OCI-LY7 (cell line): ENCODE measurements at regions not wholly inside any gene's neighbourhood (a gene's known extent, or its start where the extent isn't known, plus 50 kb on each side); places are given as distances from the start of the nearest gene placed in this dataset.

Source experiments
- BruUV-seq: library from RNA; stranded (reverse); fragments of 400-500 nt; replicated peaks from 2 replicates; lab custom pipeline; 2021; lab: Mats Ljungman, UMichigan
- CTCF ChIA-PET: fragments of 300-600 bp; sonication (Branson Sonifier 250); formaldehyde crosslinking; loops from one replicate; lab custom pipeline; 2022; ENCODE audit warnings: antibody characterized with exemption; ENCODE audit not compliant: unreplicated experiment; lab: Charles Lee
- POLR2A ChIA-PET: fragments of 300-600 bp; sonication (Branson Sonifier 250); formaldehyde crosslinking; loops from one replicate; lab custom pipeline; 2022; ENCODE audit warnings: antibody characterized with exemption; lab: Charles Lee
- DNase-seq: peaks from one replicate; pipeline ENCODE4 v3.0.0-alpha.2; 2015; ENCODE audit warnings: low spot score
- H2AFZ ChIP-seq: fragments of 200-600 bp; sonication (generic), shearing (Covaris generic); 2 replicates; pipeline ENCODE4 v1.6.1; 2014; ENCODE audit warnings: mild to moderate bottlenecking, antibody characterized with exemption, low read length, moderate library complexity
- H3K27ac ChIP-seq: fragments of 200-600 bp; sonication (generic); 2 replicates; pipeline ENCODE4 v1.5.1; 2014; ENCODE audit warnings: mixed run types, low read depth, mild to moderate bottlenecking, moderate library complexity, low read length, inconsistent platforms; ENCODE audit not compliant: poor library complexity, severe bottlenecking
- H3K36me3 ChIP-seq: fragments of 200-600 bp; sonication (generic); 2 replicates; pipeline ENCODE4 v1.6.1; 2014; ENCODE audit warnings: mild to moderate bottlenecking, antibody characterized with exemption, low read length, moderate library complexity, mixed read lengths; ENCODE audit not compliant: insufficient read depth
- H3K4me1 ChIP-seq: fragments of 200-600 bp; sonication (generic); 2 replicates; pipeline ENCODE4 v1.5.1; 2014; ENCODE audit warnings: mild to moderate bottlenecking, low read length; ENCODE audit not compliant: insufficient read depth, poor library complexity, severe bottlenecking
- H3K4me2 ChIP-seq: fragments of 200-600 bp; sonication (generic); 2 replicates; pipeline ENCODE4 v1.6.1; 2014; ENCODE audit warnings: mild to moderate bottlenecking, low read length
- H3K4me3 ChIP-seq: fragments of 200-600 bp; sonication (generic); 2 replicates; pipeline ENCODE4 v1.5.1; 2014; ENCODE audit warnings: mild to moderate bottlenecking, low read depth, low read length; ENCODE audit not compliant: poor library complexity, severe bottlenecking
- H3K79me2 ChIP-seq: fragments of 200-600 bp; sonication (generic); 2 replicates; pipeline ENCODE4 v1.6.1; 2016; ENCODE audit warnings: low read depth, mild to moderate bottlenecking, low read length, moderate library complexity, mixed read lengths; ENCODE audit not compliant: insufficient read depth
- H3K9me2 ChIP-seq: fragments of 200-600 bp; sonication (generic); 2 replicates; pipeline ENCODE4 v1.6.1; 2016; ENCODE audit warnings: mild to moderate bottlenecking, low read length, mixed read lengths; ENCODE audit not compliant: insufficient read depth
- H3K9me3 ChIP-seq: fragments of 200-600 bp; sonication (generic); 2 replicates; pipeline ENCODE4 v1.6.1; 2014; ENCODE audit warnings: mild to moderate bottlenecking, mixed run types, low read length, mixed read lengths
- H4K20me1 ChIP-seq: fragments of 200-600 bp; sonication (generic); 2 replicates; pipeline ENCODE4 v1.6.1; 2014; ENCODE audit warnings: mild to moderate bottlenecking, antibody characterized with exemption, low read length, moderate library complexity, mixed read lengths; ENCODE audit not compliant: insufficient read depth
- EZH2phosphoT487 ChIP-seq: fragments of 200-600 bp; sonication (generic); IDR thresholded peaks from 2 replicates; pipeline ENCODE4 v1.6.1; 2018; ENCODE audit warnings: low read depth, borderline replicate concordance, mild to moderate bottlenecking, mixed run types, antibody characterized with exemption, low read length, moderate library complexity, mixed read lengths
- intact Hi-C: fragments of 100-400 bp; cut with micrococcal nuclease; formaldehyde crosslinking; loops from one replicate; pipeline ENCODE4 v1.10.0; 2022; ENCODE audit not compliant: unreplicated experiment
- TF ChIP-seq, protein P1 (sequence below): fragments of 200-600 bp; sonication (generic); conservative IDR thresholded peaks from 2 replicates; pipeline ENCODE4 v1.5.1; 2014; ENCODE audit warnings: mild to moderate bottlenecking, antibody characterized with exemption, low read length, moderate library complexity, mixed read lengths

DNA sequence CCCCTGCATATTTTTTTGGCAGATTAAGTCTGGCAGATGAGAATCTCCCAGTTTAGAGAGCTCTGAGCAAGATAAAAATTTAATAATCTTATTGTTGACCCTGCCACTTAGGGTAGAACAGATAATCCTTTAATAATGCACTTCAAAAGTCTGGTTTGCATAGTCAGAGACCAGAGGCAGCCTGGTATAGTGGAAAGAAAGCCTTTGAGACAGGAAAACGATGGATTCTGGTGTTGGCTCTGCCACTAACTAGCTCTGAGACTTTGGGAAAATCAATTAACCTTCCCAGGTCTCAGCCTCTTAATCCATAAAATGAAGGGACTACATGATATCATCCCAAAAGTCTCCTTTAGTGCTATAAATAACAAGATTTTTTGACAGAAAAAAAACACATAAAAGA is 824.5 kb downstream of the STIM2 start:
- ChIA-PET CTCF (interaction anchor here (0.6 kb wide), 1 partner anchor 430 kb away, joined by 3 read pairs; no protein-coding TSS in a partner anchor), POLR2A (no interaction called here)
- Histone ChIP-seq H3K9me2 (no peaks in the 10 kb centered on the region), H3K4me1 (no peaks in the 10 kb centered on the region), H2AFZ (no peak overlapping the region), H3K27ac (no peak overlapping the region), H3K4me2 (no peak overlapping the region), H4K20me1 (no peaks in the 10 kb centered on the region), H3K4me3 (no peak overlapping the region), H3K79me2 (no peaks in the 10 kb centered on the region), H3K9me3 (no peaks in the 10 kb centered on the region), H3K36me3 (no peaks in the 10 kb centered on the region)
- intact Hi-C loops, result no loop called here
- no peak for DNase-seq
- TF ChIP-seq EZH2phosphoT487, result no peak
- TF ChIP-seq, protein P1, sequence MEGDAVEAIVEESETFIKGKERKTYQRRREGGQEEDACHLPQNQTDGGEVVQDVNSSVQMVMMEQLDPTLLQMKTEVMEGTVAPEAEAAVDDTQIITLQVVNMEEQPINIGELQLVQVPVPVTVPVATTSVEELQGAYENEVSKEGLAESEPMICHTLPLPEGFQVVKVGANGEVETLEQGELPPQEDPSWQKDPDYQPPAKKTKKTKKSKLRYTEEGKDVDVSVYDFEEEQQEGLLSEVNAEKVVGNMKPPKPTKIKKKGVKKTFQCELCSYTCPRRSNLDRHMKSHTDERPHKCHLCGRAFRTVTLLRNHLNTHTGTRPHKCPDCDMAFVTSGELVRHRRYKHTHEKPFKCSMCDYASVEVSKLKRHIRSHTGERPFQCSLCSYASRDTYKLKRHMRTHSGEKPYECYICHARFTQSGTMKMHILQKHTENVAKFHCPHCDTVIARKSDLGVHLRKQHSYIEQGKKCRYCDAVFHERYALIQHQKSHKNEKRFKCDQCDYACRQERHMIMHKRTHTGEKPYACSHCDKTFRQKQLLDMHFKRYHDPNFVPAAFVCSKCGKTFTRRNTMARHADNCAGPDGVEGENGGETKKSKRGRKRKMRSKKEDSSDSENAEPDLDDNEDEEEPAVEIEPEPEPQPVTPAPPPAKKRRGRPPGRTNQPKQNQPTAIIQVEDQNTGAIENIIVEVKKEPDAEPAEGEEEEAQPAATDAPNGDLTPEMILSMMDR, result no peak
- no TSS peak for BruUV-seq

DNA sequence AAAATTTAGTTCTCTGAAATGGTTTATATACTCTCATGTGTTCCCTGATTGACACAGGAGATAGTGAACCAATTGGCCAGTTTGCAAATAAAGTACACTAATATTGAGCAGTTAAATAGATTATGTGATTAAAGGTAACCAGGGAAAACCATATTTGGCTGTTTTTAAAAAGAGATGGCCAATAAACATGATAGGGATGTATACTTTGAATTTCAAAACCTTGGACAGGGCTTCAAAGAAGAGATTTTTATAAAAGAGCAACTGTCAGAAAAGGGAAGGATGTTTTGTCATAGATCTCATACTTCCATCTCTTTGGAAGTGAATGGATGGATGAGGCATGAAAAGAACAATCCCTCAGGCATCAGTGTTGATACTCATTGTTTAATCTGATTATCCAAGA is 825.3 kb downstream of the STIM2 start:
- H3K4me2 ChIP-seq, result no peak overlapping the region
- intact Hi-C loops, result no loop called here
- H3K4me3 ChIP-seq, result no peak overlapping the region
- TF ChIP-seq, protein P1, result no peak
- TF ChIP-seq EZH2phosphoT487, result no peak
- ChIA-PET POLR2A (interaction anchor here (0.5 kb wide), 1 partner anchor 110 kb away, joined by 3 read pairs; no protein-coding TSS in a partner anchor), CTCF (no interaction called here)
- H3K79me2 ChIP-seq, result no peaks in the 10 kb centered on the region
- DNase-seq, result no peak
- H3K27ac ChIP-seq, result no peak overlapping the region
- H3K9me3 ChIP-seq, result no peaks in the 10 kb centered on the region
- H2AFZ ChIP-seq, result no peak overlapping the region
- no peaks in the 10 kb centered on the region for H3K4me1 ChIP-seq
- no peaks in the 10 kb centered on the region for H3K9me2 ChIP-seq
- no peaks in the 10 kb centered on the region for H4K20me1 ChIP-seq
- BruUV-seq, result no TSS peak
- H3K36me3 ChIP-seq, result no peaks in the 10 kb centered on the region

DNA sequence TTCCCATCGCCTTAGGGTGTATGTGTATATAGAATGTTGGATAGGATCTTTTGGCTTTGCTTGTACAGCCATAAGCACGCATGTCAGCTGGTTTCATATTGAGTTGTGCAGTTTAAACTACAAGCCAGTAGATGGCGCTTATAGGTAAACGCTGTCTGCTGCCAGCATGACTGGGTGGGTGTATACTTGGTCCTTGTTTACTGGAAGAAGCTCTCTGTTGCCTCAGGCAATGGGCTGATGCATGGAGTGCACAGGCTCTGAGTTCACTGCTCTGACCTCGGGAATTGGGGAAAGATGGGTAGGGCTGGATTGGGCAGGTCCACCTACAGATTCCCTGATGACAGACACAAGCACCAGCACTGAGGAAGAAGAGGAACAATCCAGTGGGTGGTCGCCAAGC is 831.5 kb downstream of the STIM2 start:
- Histone ChIP-seq H3K4me3 (no peak overlapping the region), H3K9me2 (no peaks in the 10 kb centered on the region), H3K36me3 (no peaks in the 10 kb centered on the region), H3K4me1 (no peaks in the 10 kb centered on the region), H3K79me2 (no peaks in the 10 kb centered on the region), H3K27ac (no peak overlapping the region), H3K4me2 (no peak overlapping the region), H2AFZ (no peak overlapping the region; the same call in 1 of the 2 replicates), H3K9me3 (no peaks in the 10 kb centered on the region), H4K20me1 (no peaks in the 10 kb centered on the region)
- DNase-seq, result peak; percentile 46
- BruUV-seq, result no TSS peak
- ChIA-PET POLR2A (no interaction called here), CTCF (no interaction called here)
- intact Hi-C loops, result loop anchor here (5.0 kb wide), 1 partner anchor 645 kb away; no protein-coding TSS in a partner anchor
- no peak for TF ChIP-seq EZH2phosphoT487
- TF ChIP-seq, protein P1, result peak; percentile 84
